ENCODE measurements at regions not wholly inside any gene's neighbourhood (a gene's known extent, or its start where the extent isn't known, plus 50 kb on each side); places are given as distances from the start of the nearest gene placed in this dataset.

DNA sequence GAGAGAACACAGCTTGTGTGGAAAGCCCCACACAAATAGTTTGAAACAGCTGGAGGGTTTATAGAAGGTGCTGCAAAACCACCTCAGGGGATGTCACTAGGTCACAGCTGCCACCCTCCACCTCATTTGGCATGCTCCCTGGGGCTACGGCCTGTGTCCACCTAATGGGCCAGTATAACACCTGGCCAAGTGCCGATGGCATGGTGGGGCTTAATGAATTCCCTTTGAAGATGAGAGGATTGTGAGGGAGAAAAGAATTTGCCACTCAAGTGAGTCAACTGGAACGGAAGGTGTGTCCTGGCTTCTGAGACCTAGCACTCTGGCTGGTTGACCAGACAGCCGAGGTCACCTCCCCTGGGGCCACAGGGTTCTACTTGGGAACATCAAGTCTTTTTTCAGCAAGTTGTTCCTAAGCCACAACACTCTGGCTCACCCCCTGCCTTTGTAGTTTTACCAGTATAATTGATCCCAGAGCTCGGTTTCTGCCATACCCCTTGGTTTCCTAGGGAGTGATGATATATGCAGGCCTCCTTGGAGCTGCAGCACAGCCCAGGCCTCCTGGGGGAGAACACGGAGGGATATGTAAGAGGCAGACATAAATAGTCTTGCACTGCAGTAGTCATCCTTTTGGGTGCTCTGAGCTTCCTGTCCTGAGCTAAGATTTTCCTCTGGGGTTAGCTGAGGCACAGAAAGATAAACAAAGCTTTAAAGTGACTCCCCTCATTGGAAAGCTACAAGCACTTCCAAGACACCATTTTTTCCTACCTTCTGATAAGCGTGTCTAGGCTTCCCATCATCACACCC lies 178.2 kb upstream of the LPP start:
- TF ChIP-seq, protein P1, sequence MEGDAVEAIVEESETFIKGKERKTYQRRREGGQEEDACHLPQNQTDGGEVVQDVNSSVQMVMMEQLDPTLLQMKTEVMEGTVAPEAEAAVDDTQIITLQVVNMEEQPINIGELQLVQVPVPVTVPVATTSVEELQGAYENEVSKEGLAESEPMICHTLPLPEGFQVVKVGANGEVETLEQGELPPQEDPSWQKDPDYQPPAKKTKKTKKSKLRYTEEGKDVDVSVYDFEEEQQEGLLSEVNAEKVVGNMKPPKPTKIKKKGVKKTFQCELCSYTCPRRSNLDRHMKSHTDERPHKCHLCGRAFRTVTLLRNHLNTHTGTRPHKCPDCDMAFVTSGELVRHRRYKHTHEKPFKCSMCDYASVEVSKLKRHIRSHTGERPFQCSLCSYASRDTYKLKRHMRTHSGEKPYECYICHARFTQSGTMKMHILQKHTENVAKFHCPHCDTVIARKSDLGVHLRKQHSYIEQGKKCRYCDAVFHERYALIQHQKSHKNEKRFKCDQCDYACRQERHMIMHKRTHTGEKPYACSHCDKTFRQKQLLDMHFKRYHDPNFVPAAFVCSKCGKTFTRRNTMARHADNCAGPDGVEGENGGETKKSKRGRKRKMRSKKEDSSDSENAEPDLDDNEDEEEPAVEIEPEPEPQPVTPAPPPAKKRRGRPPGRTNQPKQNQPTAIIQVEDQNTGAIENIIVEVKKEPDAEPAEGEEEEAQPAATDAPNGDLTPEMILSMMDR (conservative IDR thresholded peaks at IDR 0.05): no peak
- no peak for TF ChIP-seq EZH2 (IDR thresholded peaks at IDR 0.05; ENCODE audit: low read depth)

Measured in PC-9 (cell line).